ENCODE measurements at regions not wholly inside any gene's neighbourhood (a gene's known extent, or its start where the extent isn't known, plus 50 kb on each side); places are given as distances from the start of the nearest gene placed in this dataset.

- Histone ChIP-seq H3K9me3 (peaks cover 0 to 24% (median 0%) of the 10 kb centered on the region in 11 donors), H3K4me1 (no peaks in the 10 kb centered on the region), H3K27ac (no peak overlapping the region), H3K27me3 (peaks cover 0 to 28% (median 0%) of the 10 kb centered on the region in 7 donors), H3K4me3 (no peak overlapping the region), H3K36me3 (no peaks in the 10 kb centered on the region)
- DNase-seq (no peak), ATAC-seq (no peak)
- no peak for TF ChIP-seq CTCF (IDR thresholded peaks at IDR 0.05)
- intact Hi-C loops (cut with DNase I) = no loop called here
- WGBS, 2 donors = 86 to 94% methylated on average over 1 of the region's 1 CpG
These were observed 94.8 kb upstream of the ATP6AP2 start for GRCh38 chrX:40485973-40486372.

- no peak overlapping the region for H3K27ac ChIP-seq
- DNase-seq = no peak
- peaks cover 0 to 33% (median 0%) of the 10 kb centered on the region in 7 donors for H3K27me3 ChIP-seq
- no peaks in the 10 kb centered on the region for H3K36me3 ChIP-seq
- WGBS, 2 donors = 88 to 91% methylated on average over 6 of the region's 6 CpGs
- no peak for TF ChIP-seq CTCF (IDR thresholded peaks at IDR 0.05)
- no peak for ATAC-seq
- no peak overlapping the region for H3K4me3 ChIP-seq
- H3K9me3 ChIP-seq = peaks cover 0 to 24% (median 0%) of the 10 kb centered on the region in 11 donors
- H3K4me1 ChIP-seq = no peaks in the 10 kb centered on the region
- intact Hi-C loops (cut with DNase I) = no loop called here
These were observed 95.5 kb upstream of the ATP6AP2 start for GRCh38 chrX:40485102-40485826.

- 55 to 57% methylated on average over 8 of the region's 8 CpGs for WGBS, 2 donors
- DNase-seq (no peak), ATAC-seq (no peak)
- H3K36me3 ChIP-seq = no peaks in the 10 kb centered on the region
- peaks cover 0 to 40% (median 0%) of the 10 kb centered on the region in 7 donors for H3K27me3 ChIP-seq
- peaks cover 0 to 24% (median 0%) of the 10 kb centered on the region in 11 donors for H3K9me3 ChIP-seq
- H3K4me1 ChIP-seq = no peaks in the 10 kb centered on the region
- H3K27ac ChIP-seq = no peak overlapping the region
- intact Hi-C loops (cut with DNase I) = no loop called here
- TF ChIP-seq CTCF (IDR thresholded peaks at IDR 0.05) = no peak
- no peak overlapping the region for H3K4me3 ChIP-seq
These were observed 96.2 kb upstream of the ATP6AP2 start for GRCh38 chrX:40484408-40485091.

- Histone ChIP-seq H3K36me3 (no peaks in the 10 kb centered on the region), H3K27ac (no peak overlapping the region), H3K9me3 (peaks cover 0 to 24% (median 0%) of the 10 kb centered on the region in 11 donors), H3K27me3 (peaks cover 0 to 50% (median 0%) of the 10 kb centered on the region in 7 donors), H3K4me3 (no peak overlapping the region), H3K4me1 (no peaks in the 10 kb centered on the region)
- no peak for ATAC-seq
- 93 to 98% methylated on average over 2 of the region's 2 CpGs for WGBS, 2 donors
- no peak for TF ChIP-seq CTCF (IDR thresholded peaks at IDR 0.05)
- no peak for DNase-seq
- intact Hi-C loops (cut with DNase I) = no loop called here
These were observed 97.3 kb upstream of the ATP6AP2 start for GRCh38 chrX:40483502-40483901.
